ENCODE measurements at regions not wholly inside any gene's neighbourhood (a gene's known extent, or its start where the extent isn't known, plus 50 kb on each side); places are given as distances from the start of the nearest gene placed in this dataset.
"Not testable (repeated sequence)": the region's sequence is repeated elsewhere in the genome, so short reads cannot be mapped to it uniquely, and the experiment has no call there.

GRCh38 chr11:134945993-134946392 lies 534.0 kb upstream of the B3GAT1 start:
- no peak for DNase-seq (ENCODE audit: low read depth, low spot score)

GRCh38 chr11:134944986-134945385 lies 532.9 kb upstream of the B3GAT1 start:
- no peak for DNase-seq (ENCODE audit: low read depth, low spot score)

DNA sequence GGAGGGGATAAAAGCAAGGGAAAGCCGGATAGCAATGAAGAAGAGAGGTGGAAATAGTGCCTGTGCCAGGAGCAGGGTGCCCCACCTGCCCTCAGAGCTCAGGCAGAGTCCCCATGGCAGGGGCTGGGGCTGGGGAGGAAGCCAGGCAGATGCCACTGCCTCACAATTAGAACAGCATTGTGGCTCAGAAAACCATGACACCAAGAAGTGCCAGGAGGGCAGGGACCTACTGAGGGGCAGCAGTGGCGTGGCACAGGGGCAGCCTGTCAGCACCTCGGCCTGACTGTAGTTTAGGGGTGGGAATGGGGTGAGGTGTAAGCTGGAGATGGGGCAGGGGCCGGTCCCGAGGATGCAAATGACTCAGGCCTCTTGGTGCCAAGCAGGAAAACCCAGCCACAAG lies 532.1 kb upstream of the B3GAT1 start:
- DNase-seq (ENCODE audit: low read depth, low spot score) = no peak

DNA sequence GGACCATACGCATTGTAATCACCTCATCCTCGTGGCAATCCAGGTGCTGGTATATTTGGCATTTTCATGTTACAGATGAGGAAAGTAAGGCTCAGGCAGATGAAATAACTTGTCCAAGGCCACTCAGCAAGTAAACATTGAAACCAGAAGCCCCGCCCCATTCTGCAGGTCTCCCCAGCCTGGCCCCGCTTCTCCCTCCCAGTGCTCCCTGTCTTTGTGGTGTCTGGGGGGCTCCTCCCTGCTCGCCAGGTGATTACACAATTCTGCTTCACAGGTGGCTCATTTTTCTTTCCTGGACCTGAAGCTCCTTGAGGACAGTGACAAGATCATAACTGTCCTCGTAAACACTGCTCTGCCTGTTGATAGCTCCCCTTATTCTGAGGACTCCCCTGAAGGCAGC lies 531.5 kb upstream of the B3GAT1 start:
- DNase-seq (ENCODE audit: low read depth, low spot score) = no peak

- no peak for DNase-seq (ENCODE audit: low read depth, low spot score)
Observed at GRCh38 chr11:134942681-134943080, 530.6 kb upstream of the B3GAT1 start.

GRCh38 chr11:134941936-134942600 lies 530.0 kb upstream of the B3GAT1 start:
- not testable (repeated sequence) for DNase-seq (ENCODE audit: low read depth, low spot score)

DNA sequence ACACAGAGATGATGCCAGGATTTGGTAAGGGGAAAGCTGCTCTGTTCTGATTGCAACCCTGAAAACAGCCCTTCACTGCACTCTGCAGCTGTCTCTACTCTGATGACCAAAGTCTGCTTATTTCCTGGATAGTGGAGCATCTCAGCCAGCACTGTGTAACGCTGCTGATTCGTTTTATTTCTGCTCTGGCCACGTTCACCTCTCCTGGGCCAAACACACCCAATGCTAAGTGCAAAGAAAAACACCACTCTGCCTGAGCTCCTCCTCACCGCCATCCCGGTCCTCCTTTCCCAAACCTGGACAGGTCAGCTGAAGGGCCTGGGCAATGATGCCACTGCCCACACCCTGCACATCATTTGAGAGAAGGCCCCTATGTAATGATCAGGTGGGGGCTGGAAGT lies 529.3 kb upstream of the B3GAT1 start:
- no peak for DNase-seq (ENCODE audit: low read depth, low spot score)

GRCh38 chr11:134940441-134941126 lies 528.5 kb upstream of the B3GAT1 start:
- no peak for DNase-seq (ENCODE audit: low read depth, low spot score)

- DNase-seq (ENCODE audit: low read depth, low spot score) = no peak
Observed at GRCh38 chr11:134939905-134940304, 527.9 kb upstream of the B3GAT1 start.

GRCh38 chr11:134939031-134939430 lies 527.0 kb upstream of the B3GAT1 start:
- no peak for DNase-seq (ENCODE audit: low read depth, low spot score)

GRCh38 chr11:134938212-134938611 lies 526.2 kb upstream of the B3GAT1 start:
- no peak for DNase-seq (ENCODE audit: low read depth, low spot score)

- not testable (repeated sequence) for DNase-seq (ENCODE audit: low read depth, low spot score)
Observed at GRCh38 chr11:134937193-134937592, 525.2 kb upstream of the B3GAT1 start.

GRCh38 chr11:134932761-134933160 lies 520.7 kb upstream of the B3GAT1 start:
- DNase-seq (ENCODE audit: low read depth, low spot score) = no peak

- DNase-seq (ENCODE audit: low read depth, low spot score) = no peak
Observed at GRCh38 chr11:134925432-134925831, 513.4 kb upstream of the B3GAT1 start.

GRCh38 chr11:134923441-134923840 lies 511.4 kb upstream of the B3GAT1 start:
- DNase-seq (ENCODE audit: low read depth, low spot score) = no peak

DNA sequence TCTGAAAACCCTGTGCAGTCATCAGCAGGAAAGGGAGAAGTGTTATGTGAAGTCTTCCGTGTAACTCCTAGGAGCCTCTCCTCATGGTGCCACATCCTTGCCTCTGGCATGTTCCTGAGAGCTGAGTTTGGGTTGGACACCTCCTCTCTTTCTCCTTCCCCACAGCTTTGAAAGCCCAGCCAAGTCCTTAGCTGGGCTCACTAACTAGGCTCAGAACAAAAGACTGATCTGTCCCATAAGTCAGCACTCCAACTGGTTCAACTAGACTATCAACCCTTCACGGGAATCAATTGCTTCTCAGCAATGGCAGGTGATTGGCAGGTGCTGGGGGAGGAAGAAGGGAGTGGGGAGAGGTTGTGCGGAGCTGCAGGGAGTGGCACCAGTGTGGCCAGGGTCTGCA lies 509.9 kb upstream of the B3GAT1 start:
- DNase-seq (ENCODE audit: low read depth, low spot score) = no peak

- DNase-seq (ENCODE audit: low read depth, low spot score) = no peak
Observed at GRCh38 chr11:134920851-134921608, 509.0 kb upstream of the B3GAT1 start.

DNA sequence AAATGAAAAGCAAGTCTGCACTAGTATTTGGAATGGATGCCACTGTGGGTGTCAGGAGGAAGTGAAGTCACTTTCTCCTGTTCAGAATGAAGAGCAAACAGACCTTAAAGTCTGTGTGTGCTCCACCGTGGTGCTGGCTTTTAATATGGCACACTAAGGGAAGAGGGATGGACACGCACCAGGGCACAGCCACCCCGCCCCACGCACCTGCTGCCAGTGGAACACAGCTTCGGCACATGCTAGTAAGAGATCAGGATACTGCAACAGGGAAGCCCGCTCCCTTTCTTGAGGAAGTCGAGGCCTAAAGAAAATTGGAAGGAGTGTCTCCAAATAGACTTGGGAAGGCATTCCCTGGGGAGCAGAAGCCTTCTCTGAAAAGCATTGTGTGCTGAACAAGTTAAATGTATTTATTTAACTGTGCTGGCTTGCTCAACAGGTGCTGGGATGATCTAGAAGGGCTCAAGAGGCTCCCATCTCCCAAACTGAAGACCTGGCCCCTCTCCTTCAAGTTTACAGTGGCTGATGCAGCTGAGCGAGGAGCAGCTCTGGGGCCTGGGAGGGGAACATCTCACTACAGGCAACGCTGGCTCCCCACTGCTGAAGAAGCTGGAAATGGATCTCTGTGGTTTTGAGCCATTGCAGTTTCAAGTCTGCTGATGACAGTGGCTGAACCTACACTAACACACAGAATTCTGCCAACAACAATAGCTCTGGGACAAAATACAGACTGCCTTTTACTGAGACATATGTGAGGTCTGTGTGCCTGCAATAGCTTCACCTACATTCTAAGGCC lies 504.6 kb upstream of the B3GAT1 start:
- no peak for DNase-seq (ENCODE audit: low read depth, low spot score)

- no peak for DNase-seq (ENCODE audit: low read depth, low spot score)
Observed at GRCh38 chr11:134915881-134916280, 503.8 kb upstream of the B3GAT1 start.

DNA sequence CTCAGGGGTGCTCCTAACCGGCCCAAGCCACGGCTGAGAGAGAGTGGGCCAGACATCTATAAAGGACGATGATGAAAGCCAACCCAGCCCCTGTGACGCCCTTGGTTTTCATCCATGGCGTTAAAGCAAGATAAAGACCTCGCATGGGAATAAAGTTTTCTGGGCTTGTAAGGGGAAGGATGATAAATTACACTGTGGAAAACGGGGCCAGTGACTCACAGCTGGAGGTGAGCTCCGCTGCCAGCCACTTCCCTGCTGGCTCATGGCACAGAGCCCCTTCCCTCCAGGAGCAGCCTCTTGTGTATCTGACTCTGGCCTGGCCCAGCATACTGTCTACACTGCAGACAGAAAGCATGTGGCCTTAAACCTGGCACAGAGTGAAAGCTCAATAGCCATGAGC lies 503.2 kb upstream of the B3GAT1 start:
- DNase-seq (ENCODE audit: low read depth, low spot score) = no peak

DNA sequence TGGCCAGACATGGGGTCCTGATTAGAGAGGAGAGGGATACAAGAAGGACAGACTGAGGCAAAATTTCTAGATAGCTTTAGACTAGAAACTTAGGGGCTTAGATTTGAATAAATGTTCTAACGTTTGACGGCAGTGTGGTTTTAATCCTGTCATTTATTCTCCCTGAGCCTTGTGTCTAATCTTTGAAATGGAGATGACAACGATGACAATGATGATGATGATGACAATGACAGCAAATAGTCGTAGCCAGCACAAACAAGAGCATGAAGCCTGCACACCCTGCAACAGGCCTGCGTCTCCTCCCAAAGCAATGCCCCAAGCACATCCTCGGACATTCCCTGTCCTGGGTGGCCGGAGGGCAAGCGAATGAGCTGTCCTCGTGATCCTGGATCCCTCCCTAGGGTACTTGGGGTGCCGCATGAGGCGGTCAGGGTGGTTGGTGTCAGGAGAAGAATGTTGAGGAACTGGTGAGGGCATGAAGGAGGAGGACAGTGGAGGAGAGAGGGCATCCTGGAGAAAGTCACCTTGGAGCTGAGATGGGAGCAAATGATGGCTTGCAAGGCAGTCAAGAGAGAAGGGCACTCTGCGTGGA lies 502.1 kb upstream of the B3GAT1 start:
- DNase-seq (ENCODE audit: low read depth, low spot score) = no peak

GRCh38 chr11:134913391-134913790 lies 501.3 kb upstream of the B3GAT1 start:
- no peak for DNase-seq (ENCODE audit: low read depth, low spot score)

All from brain pericyte (primary cell).